ENCODE measurements at regions not wholly inside any gene's neighbourhood (a gene's known extent, or its start where the extent isn't known, plus 50 kb on each side); places are given as distances from the start of the nearest gene placed in this dataset.

GRCh38 chr2:108067820-108068405 is 81.6 kb downstream of the SLC5A7 start:
- H3K36me3 ChIP-seq (ENCODE audit: insufficient read depth, low read length) = no peaks in the 10 kb centered on the region
- H4K20me1 ChIP-seq (ENCODE audit: insufficient read depth, low read length) = no peaks in the 10 kb centered on the region
- no peak for DNase-seq (ENCODE audit: insufficient read length, low spot score, missing footprints)
- H2AFZ ChIP-seq (ENCODE audit: low read length) = no peak overlapping the region
- no peak overlapping the region for H3K4me3 ChIP-seq (ENCODE audit: insufficient read depth, low read length)
- no peaks in the 10 kb centered on the region for H3K27me3 ChIP-seq (ENCODE audit: insufficient read depth, low read length)
- no peaks in the 10 kb centered on the region for H3K9me3 ChIP-seq (ENCODE audit: low read depth, low read length)
- no peak overlapping the region for H3K27ac ChIP-seq (ENCODE audit: low read depth, low read length)
- H3K4me1 ChIP-seq (ENCODE audit: insufficient read depth, low read length) = no peaks in the 10 kb centered on the region
- no peak for TF ChIP-seq CTCF (IDR thresholded peaks at IDR 0.05; ENCODE audit: extremely low read depth, low read depth, low read length)
- H3K79me2 ChIP-seq (ENCODE audit: insufficient read depth, low read length) = no peaks in the 10 kb centered on the region
- no peak overlapping the region for H3K4me2 ChIP-seq (ENCODE audit: insufficient read depth, low read length)

- no peaks in the 10 kb centered on the region for H3K36me3 ChIP-seq (ENCODE audit: insufficient read depth, low read length)
- H4K20me1 ChIP-seq (ENCODE audit: insufficient read depth, low read length) = no peaks in the 10 kb centered on the region
- no peak overlapping the region for H3K27ac ChIP-seq (ENCODE audit: low read depth, low read length)
- no peaks in the 10 kb centered on the region for H3K9me3 ChIP-seq (ENCODE audit: low read depth, low read length)
- no peak for TF ChIP-seq CTCF (IDR thresholded peaks at IDR 0.05; ENCODE audit: extremely low read depth, low read depth, low read length)
- no peak for DNase-seq (ENCODE audit: insufficient read length, low spot score, missing footprints)
- H3K27me3 ChIP-seq (ENCODE audit: insufficient read depth, low read length) = no peaks in the 10 kb centered on the region
- no peaks in the 10 kb centered on the region for H3K4me1 ChIP-seq (ENCODE audit: insufficient read depth, low read length)
- H3K79me2 ChIP-seq (ENCODE audit: insufficient read depth, low read length) = no peaks in the 10 kb centered on the region
- no peak overlapping the region for H2AFZ ChIP-seq (ENCODE audit: low read length)
- no peak overlapping the region for H3K4me2 ChIP-seq (ENCODE audit: insufficient read depth, low read length)
- H3K4me3 ChIP-seq (ENCODE audit: insufficient read depth, low read length) = no peak overlapping the region
Measured at GRCh38 chr2:108069515-108070310, 83.4 kb downstream of the SLC5A7 start.

GRCh38 chr2:108073415-108074072 is 87.2 kb downstream of the SLC5A7 start:
- no peaks in the 10 kb centered on the region for H3K4me1 ChIP-seq (ENCODE audit: insufficient read depth, low read length)
- no peak for DNase-seq (ENCODE audit: insufficient read length, low spot score, missing footprints)
- no peaks in the 10 kb centered on the region for H3K9me3 ChIP-seq (ENCODE audit: low read depth, low read length)
- no peaks in the 10 kb centered on the region for H3K36me3 ChIP-seq (ENCODE audit: insufficient read depth, low read length)
- no peak overlapping the region for H3K4me2 ChIP-seq (ENCODE audit: insufficient read depth, low read length)
- H3K79me2 ChIP-seq (ENCODE audit: insufficient read depth, low read length) = no peaks in the 10 kb centered on the region
- no peaks in the 10 kb centered on the region for H4K20me1 ChIP-seq (ENCODE audit: insufficient read depth, low read length)
- no peaks in the 10 kb centered on the region for H3K27me3 ChIP-seq (ENCODE audit: insufficient read depth, low read length)
- no peak overlapping the region for H2AFZ ChIP-seq (ENCODE audit: low read length)
- no peak overlapping the region for H3K4me3 ChIP-seq (ENCODE audit: insufficient read depth, low read length)
- no peak overlapping the region for H3K27ac ChIP-seq (ENCODE audit: low read depth, low read length)
- TF ChIP-seq CTCF (IDR thresholded peaks at IDR 0.05; ENCODE audit: extremely low read depth, low read depth, low read length) = no peak

- no peak for TF ChIP-seq CTCF (IDR thresholded peaks at IDR 0.05; ENCODE audit: extremely low read depth, low read depth, low read length)
- DNase-seq (ENCODE audit: insufficient read length, low spot score, missing footprints) = no peak
- H4K20me1 ChIP-seq (ENCODE audit: insufficient read depth, low read length) = no peaks in the 10 kb centered on the region
Measured at GRCh38 chr2:108074150-108074549, 87.8 kb downstream of the SLC5A7 start.

More at GRCh38 chr2:108074150-108074549, 87.8 kb downstream of the SLC5A7 start:
- Histone ChIP-seq H3K4me2 (ENCODE audit: insufficient read depth, low read length) (no peak overlapping the region), H3K79me2 (ENCODE audit: insufficient read depth, low read length) (no peaks in the 10 kb centered on the region), H3K36me3 (ENCODE audit: insufficient read depth, low read length) (no peaks in the 10 kb centered on the region), H3K27ac (ENCODE audit: low read depth, low read length) (no peak overlapping the region), H3K4me3 (ENCODE audit: insufficient read depth, low read length) (no peak overlapping the region), H3K9me3 (ENCODE audit: low read depth, low read length) (no peaks in the 10 kb centered on the region), H3K4me1 (ENCODE audit: insufficient read depth, low read length) (no peaks in the 10 kb centered on the region), H3K27me3 (ENCODE audit: insufficient read depth, low read length) (no peaks in the 10 kb centered on the region), H2AFZ (ENCODE audit: low read length) (no peak overlapping the region)

Measured in osteoblast (primary cell).